Breast epithelium (tissue), 3 donors: ENCODE measurements at regions not wholly inside any gene's neighbourhood (a gene's known extent, or its start where the extent isn't known, plus 50 kb on each side); places are given as distances from the start of the nearest gene placed in this dataset.

Experiments used
- POLR2A ChIP-seq: fragments of 450-650 bp; IDR thresholded peaks from one replicate; pipeline ENCODE4 v1.6.1; 2016; ENCODE audit warnings: antibody characterized with exemption, mild to moderate bottlenecking, moderate library complexity
- TF ChIP-seq, protein P1 (sequence below), 3 donors: fragments of 450-650 bp; IDR thresholded peaks; one replicate each; pipeline ENCODE4 v1.5.1; 2016 to 2017; ENCODE audit warnings: antibody characterized with exemption in 3 of 3, mild to moderate bottlenecking in 3 of 3, moderate library complexity in 3 of 3

DNA sequence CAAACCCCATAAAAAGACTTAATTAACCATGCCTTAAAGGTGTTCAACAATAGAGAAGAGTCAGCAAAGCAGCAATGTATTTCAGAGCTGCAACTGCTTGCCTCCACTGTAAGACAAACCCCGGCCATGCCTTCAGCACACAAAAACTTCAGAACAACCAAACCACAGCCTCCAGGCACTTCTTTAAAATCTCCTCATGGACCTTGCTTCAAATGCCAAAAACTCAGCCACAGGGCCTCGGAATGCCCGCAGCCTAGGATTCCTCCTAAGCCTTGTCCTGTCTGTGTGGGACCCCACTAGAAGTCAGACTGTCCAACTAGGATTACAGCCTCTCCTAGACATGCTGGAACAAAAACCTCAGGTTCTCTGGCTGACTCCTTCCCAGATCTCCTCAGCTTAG lies 208.1 kb upstream of the DUSP10 start:
- TF ChIP-seq, protein P1, sequence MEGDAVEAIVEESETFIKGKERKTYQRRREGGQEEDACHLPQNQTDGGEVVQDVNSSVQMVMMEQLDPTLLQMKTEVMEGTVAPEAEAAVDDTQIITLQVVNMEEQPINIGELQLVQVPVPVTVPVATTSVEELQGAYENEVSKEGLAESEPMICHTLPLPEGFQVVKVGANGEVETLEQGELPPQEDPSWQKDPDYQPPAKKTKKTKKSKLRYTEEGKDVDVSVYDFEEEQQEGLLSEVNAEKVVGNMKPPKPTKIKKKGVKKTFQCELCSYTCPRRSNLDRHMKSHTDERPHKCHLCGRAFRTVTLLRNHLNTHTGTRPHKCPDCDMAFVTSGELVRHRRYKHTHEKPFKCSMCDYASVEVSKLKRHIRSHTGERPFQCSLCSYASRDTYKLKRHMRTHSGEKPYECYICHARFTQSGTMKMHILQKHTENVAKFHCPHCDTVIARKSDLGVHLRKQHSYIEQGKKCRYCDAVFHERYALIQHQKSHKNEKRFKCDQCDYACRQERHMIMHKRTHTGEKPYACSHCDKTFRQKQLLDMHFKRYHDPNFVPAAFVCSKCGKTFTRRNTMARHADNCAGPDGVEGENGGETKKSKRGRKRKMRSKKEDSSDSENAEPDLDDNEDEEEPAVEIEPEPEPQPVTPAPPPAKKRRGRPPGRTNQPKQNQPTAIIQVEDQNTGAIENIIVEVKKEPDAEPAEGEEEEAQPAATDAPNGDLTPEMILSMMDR (IDR thresholded peaks at IDR 0.05), result no peak
- no peak for TF ChIP-seq POLR2A
